Amniotic epithelial cell (primary cell): ENCODE measurements at regions not wholly inside any gene's neighbourhood (a gene's known extent, or its start where the extent isn't known, plus 50 kb on each side); places are given as distances from the start of the nearest gene placed in this dataset.

Source experiments
- DNase-seq: peaks from one replicate; pipeline ENCODE4 v3.0.0-alpha.2; 2010; ENCODE audit warnings: low read depth

DNA sequence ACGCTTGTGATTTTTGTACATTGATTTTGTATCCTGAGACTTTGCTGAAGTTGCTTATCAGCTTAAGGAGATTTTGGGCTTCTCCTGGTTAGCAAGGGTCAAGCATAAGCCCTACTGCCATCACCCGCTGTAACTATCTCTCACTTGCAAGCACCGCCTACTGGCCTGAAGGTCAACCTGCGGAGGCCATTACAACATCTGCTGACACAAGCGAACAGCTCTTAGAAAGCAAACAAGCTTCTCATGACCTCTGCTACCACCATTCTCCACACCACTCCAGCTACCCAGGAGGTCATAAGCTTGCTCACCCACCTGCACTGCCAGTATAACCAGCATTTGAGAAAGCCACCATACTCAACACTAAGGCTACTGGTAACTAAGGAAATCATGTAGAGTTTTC lies 288.4 kb upstream of the KIRREL3 start:
- no peak for DNase-seq

- DNase-seq: no peak
These were observed 281.0 kb upstream of the KIRREL3 start for GRCh38 chr11:127281534-127281933.

DNA sequence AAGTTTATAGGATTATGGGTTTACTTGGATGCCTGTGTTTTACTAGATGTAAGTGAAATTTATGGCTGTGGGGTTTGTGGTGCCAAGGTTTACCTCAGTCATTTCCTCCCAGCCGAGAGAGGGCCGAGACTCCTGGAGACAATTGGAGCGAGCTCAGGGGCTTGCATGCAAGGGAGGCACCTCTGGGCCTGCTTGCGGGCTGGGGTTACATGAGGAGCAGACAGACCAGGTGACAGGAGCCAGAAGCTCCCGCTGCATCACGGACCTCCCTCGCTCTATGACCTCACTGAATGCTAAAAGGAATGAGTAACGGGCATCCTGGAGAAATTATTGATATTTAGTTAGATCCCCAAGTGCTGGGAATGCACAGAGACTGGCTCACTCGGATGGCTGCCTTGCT lies 275.2 kb upstream of the KIRREL3 start:
- DNase-seq: no peak

GRCh38 chr11:127274328-127274676 lies 273.7 kb upstream of the KIRREL3 start:
- no peak for DNase-seq

GRCh38 chr11:127273593-127274327 lies 273.2 kb upstream of the KIRREL3 start:
- no peak for DNase-seq

DNA sequence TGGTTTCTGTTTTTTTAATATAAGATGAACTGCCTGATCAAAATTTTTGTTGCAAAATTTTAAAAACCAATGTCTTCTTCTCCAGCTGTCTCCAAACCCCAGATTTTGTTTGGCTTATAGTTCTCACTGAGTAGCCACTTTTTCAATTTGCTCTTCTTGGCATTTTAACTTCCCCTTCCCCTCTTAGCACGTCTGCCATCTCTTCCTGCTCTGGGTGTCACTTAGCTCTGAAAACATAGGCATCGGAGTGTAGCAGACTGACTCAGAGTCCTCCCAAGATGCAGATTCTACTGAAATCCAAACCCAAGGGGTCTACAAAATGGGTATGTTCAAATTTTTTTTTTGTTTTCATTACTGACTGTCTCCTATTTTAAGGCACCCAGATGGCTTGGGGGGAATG lies 270.3 kb upstream of the KIRREL3 start:
- no peak for DNase-seq

- no peak for DNase-seq
These were observed 269.3 kb upstream of the KIRREL3 start for GRCh38 chr11:127269911-127270310.

- no peak for DNase-seq
These were observed 268.4 kb upstream of the KIRREL3 start for GRCh38 chr11:127268932-127269331.

GRCh38 chr11:127268521-127268920 lies 268.0 kb upstream of the KIRREL3 start:
- no peak for DNase-seq

DNA sequence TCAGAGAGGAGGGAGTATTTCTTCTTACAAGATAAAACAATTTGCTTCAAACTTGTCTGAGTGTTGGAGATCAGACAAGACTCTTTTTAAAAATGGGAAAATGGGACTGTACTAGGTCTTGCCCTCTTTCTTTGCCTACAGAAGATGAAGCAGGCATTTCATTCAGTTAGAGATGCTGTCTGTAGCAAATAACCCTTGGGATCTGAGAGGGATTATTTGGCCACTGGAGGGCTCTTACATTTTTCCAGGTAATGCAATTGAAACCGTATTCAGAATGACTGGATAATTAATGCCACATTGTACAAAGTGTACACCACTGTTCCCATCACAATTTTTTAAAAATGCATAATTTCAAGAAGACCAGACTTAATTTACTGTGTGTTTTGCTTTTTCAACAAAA lies 258.5 kb upstream of the KIRREL3 start:
- DNase-seq: no peak

- no peak for DNase-seq
These were observed 254.6 kb upstream of the KIRREL3 start for GRCh38 chr11:127255209-127255608.

DNA sequence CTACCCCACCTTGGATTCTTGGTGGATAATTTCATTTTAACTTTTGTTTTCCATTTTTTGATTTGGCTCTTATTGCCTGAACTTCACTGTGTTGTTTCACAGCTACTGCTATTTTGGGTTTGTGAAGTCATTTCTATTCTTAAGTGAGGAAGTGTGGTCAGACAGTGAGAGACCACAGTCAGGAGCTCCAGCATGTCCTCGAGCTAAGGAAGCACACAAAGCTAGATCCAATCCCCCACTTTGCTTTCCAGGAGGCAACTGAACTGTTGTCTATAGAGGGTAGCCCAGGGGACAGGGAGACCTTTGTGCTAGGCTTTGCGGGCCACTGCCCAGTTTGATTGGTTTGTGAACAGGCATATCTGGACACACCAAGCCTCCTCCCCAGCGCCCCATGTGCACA lies 251.8 kb upstream of the KIRREL3 start:
- DNase-seq: no peak

DNA sequence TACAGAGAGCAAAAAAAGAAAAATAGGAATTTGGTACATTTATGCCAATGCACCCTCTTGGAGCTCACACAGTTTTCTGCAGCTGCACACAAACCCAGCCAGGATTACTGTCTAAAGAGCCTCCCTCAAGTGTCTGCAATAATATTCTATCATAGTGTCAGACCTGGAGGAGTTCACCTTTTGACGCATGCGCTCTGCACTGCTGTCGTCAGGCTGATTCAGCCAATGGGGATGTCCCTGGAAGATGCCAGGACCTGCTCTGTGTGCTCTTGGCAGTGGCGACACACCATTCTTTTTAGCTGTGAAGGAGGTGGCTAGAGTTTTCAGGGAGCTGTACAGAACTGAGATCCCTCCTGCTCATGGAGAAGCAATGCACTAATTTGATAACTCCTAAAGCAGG lies 249.0 kb upstream of the KIRREL3 start:
- DNase-seq: no peak

GRCh38 chr11:127248476-127248875 lies 247.9 kb upstream of the KIRREL3 start:
- no peak for DNase-seq

DNA sequence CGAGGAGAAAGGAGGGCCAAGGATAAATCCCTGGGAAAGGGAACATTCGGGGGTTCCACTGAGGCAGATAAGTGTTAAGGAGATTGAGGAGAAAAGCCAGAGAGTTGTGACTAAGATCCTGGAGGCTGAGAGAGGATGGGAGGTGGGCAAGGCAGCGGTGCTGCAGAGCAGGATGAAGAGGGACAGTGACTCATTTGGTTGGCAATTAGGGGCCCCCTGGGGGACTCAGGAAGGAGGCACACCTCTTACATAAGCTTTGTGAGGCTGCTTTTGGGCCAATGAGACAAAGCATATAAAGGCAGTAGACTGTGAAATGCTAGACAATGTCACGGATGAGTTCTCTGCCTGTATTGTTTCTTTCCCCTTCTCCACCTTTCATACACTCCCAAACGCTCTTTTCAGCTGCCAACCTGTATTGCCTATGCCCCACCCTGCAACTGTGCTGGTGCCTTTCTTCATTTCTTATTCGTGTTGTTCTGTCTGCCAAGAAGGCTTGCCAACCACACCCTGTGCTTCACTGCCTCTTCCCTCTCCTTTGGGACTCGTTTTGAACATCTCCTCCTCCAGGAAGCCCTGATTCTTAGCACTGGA lies 246.8 kb upstream of the KIRREL3 start:
- DNase-seq: no peak

DNA sequence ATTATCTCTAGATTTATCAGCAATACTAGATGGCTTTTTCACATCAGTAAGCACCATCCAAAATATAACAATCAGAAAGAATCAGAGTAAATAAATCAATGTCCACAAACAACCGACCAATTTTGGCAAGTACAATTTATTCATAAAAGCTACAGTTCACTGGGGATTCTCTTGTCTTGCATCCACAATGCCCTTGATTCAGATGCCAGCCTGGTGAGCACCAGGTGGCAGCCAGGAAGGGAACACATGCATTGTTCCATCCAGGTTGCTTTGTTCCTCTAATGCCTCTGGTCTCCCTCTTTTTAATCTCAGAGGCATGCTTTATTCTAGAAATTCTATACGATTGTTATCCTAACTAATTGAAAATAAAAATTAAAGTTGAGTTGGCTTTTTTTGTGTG lies 242.1 kb upstream of the KIRREL3 start:
- DNase-seq: no peak

- no peak for DNase-seq
These were observed 237.8 kb upstream of the KIRREL3 start for GRCh38 chr11:127238321-127238720.

DNA sequence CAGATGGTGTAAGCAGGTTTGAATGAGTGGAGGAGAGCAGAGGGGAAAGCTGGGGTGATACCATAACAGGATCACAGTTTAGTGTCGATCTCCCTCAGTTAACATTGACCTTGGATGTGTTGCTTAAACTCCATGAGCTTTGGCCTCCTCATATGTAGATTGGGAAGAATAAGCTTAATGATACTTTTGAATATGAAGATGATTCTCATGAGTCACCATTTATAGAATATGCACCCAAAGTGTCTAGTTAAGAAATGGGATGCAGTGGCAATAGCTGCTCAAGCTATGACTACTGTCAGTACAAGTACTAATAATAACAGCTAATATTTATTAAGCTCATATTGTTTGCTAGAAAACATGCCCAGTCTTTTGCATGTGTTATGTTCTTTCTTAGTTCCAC lies 236.2 kb upstream of the KIRREL3 start:
- no peak for DNase-seq

- DNase-seq: no peak
These were observed 233.4 kb upstream of the KIRREL3 start for GRCh38 chr11:127233998-127234397.

GRCh38 chr11:127230392-127230791 lies 229.8 kb upstream of the KIRREL3 start:
- no peak for DNase-seq

GRCh38 chr11:127226949-127227348 lies 226.4 kb upstream of the KIRREL3 start:
- no peak for DNase-seq

DNA sequence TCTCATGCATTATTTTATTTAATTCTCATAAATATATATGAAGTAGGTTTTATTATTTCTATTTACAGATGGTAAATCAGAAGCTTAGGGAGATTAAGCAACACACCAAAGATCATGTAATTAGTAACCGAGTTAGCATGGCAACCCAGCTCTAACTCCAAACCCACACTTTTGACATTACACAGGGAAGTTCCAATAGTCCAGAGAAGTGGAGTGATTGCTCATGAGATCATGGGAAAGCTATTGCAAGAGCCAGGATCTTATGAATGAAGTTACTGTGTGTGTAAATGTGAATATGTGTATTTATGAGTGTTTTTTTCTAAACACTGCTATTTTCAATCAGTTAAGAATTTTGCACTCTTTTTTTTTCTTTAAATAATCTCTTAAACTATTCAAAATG lies 225.8 kb upstream of the KIRREL3 start:
- DNase-seq: no peak

DNA sequence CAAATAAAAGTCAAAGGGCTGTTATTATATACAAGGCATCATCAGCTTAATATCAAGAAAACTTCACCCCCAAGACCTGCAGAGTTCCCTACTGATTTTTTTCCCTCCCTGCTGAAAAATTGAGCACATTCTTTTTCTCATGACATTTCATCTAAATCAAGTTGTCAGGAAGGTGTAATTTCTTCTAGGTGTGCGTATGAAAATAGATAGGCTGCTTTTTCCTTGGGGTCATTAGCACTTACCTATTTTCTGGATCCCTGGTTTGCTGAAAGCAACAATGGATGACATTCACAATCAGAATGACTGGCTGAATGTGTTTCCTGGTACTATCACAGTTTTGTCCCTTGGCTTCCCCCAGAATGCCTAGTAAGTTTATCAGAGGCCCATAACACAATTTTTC lies 225.0 kb upstream of the KIRREL3 start:
- DNase-seq: no peak

GRCh38 chr11:127224276-127224675 lies 223.7 kb upstream of the KIRREL3 start:
- no peak for DNase-seq
